AG09309 (cell line): ENCODE measurements at regions not wholly inside any gene's neighbourhood (a gene's known extent, or its start where the extent isn't known, plus 50 kb on each side); places are given as distances from the start of the nearest gene placed in this dataset.

Experiments
- DNase-seq: peaks from one replicate; pipeline ENCODE4 v3.0.0-alpha.2; 2010; ENCODE audit warnings: low read depth
- H3K4me3 ChIP-seq: 2 replicates; pipeline ENCODE4 v1.5.1; 2011; ENCODE audit warnings: mild to moderate bottlenecking, low read depth, low read length, moderate library complexity; ENCODE audit not compliant: control insufficient read depth
- CTCF ChIP-seq: IDR thresholded peaks from 2 replicates; pipeline ENCODE4 v1.5.1; 2011; ENCODE audit warnings: mild to moderate bottlenecking, low read depth, low read length, inconsistent platforms; ENCODE audit not compliant: insufficient read depth, control insufficient read depth; ENCODE audit errors: missing control alignments

DNA sequence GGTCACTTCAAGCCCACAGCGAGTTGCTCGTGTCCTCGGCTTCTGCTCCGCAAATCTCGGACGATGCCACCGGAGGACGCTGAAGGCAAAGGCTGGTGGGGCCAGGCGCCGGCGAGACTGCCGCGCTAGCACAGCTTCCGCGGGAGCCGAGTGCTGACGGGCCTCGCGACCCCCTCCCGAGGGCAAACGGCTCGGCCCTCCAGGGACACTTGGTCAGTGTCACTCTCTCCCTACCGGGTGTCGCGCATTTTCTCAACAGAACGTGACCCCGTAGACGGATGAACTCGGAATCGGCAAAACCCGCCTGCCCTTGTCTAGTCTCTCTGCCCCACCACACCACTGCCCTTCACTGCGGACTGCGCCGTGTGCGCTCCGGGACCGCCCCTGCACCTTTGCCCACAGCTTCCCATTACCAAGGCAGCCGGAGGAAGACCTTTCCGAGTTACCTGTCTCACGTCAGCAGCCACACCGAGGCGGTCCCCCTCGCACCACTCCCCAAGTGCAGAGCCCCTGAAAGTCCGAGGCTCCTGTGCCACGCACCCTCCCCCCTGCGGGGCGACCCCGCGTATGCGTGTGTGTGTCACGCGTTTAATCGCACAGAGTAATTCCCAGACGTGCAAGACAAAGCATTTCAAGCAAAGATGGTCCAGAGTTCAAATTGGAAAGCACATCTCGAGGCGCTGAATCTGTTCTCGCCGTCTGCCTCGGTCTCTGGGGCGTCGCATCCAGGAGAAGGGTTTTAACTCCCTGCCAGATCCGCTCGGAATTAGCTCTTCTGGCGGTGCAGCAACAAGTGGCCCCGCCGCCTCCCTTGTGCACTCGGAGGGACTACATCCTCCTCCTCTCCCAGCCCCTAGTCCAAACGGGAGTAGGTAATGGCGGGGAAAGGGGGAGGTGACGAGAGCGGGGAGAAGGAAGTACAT lies 245.0 kb upstream of the TOPAZ1 start:
- peak; percentile 54 for TF ChIP-seq CTCF
- peak overlapping the region; percentile 70 for H3K4me3 ChIP-seq
- no peak for DNase-seq

DNA sequence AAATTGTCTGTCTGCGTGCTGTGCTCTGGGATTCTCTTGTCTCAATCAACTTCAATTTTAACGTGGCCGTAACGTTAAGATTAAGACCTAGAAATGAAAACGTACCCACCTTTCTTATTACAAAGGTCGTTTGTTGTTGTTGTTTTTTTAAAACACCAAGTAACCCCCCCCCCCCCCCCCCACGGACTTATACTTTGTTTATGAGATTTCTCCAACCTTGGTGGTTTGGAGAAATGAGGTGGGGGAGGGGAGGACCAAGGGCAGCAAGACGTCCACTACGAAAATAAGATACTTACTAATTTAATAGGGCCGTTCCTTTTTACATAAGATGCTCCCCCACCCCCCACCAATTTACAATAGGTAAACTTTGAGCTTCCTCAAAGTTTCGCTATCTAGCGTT lies 244.4 kb upstream of the TOPAZ1 start:
- DNase-seq, result no peak
- TF ChIP-seq CTCF, result no peak
- H3K4me3 ChIP-seq, result peak overlapping the region; percentile 70

DNA sequence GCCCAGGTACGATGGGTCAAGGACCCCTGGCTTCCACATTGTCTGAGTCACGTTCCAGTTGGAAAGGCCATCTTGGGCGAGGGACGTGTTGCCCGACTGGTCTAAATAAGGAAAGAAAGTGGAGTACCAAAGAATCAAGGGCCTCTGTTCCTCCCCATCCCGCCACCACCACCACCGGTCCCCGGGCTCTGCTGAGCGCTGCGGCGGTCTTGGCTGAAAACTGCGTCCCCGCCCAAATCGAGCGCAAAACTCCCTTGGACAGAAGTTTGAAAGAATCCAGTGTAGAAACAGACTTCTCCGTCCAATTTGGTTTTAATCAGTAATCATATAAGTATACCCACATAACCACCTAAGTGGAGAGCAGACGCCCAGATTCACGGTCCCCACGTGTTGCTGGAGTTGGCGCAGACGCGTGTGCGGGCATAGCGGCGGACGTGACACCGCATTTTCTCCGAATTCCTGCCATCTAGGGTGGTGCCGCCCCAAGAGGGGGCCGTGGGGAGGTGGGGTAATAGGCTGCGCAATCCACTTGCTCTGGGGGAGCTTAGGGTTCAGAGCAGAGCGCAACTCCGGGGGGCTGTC lies 243.8 kb upstream of the TOPAZ1 start:
- TF ChIP-seq CTCF, result no peak
- peak overlapping the region; percentile 70 for H3K4me3 ChIP-seq
- no peak for DNase-seq

- DNase-seq, result no peak
- peak overlapping the region; percentile 70 for H3K4me3 ChIP-seq
- TF ChIP-seq CTCF, result no peak
Observed at GRCh38 chr3:43998370-43998835, 243.3 kb upstream of the TOPAZ1 start.

DNA sequence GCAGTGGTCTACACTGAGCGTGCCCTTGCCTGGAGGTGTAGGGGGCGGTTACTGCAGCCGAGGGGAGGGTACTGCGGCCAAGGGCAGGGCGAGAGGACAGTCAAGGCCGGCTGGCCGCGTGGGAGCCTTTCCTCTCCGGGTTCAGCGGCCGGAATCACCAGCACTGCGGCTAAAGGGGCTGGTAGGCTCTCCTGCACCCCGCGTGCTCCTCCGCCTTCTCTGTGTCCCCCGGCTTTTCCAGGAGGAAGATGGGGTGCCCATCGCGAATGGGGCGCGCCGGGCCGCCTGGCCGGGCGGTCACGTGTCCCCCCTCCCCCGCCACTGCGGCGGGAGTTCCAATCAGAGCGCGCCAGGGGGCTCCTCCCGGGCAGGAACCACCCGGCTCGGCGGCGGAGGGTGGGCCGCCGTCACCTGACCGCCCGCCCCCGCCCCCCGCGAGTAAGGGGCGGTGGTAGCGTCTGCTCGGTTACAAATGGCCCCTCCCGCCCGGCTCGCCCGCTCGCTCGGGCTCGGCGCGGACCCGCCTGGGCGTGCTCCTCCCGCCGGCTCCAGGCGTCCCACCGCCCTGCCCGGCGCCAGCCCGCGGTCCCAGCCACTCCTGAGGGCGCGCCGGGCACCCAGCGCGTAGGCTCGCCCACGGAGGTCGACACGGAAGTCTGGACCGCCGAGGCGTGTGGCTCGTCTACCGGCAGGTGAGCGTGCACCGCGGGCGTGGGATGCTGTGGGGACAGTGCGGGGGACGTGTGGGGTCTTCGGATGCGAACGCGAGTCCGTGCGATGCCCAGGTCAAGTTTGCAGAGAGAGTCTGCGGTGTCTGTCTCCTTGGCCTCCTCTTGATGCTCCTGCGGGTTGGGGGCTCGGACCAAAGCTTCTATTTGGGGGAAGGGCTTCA lies 242.6 kb upstream of the TOPAZ1 start:
- peak overlapping the region; percentile 70 for H3K4me3 ChIP-seq
- TF ChIP-seq CTCF, result no peak
- no peak for DNase-seq

DNA sequence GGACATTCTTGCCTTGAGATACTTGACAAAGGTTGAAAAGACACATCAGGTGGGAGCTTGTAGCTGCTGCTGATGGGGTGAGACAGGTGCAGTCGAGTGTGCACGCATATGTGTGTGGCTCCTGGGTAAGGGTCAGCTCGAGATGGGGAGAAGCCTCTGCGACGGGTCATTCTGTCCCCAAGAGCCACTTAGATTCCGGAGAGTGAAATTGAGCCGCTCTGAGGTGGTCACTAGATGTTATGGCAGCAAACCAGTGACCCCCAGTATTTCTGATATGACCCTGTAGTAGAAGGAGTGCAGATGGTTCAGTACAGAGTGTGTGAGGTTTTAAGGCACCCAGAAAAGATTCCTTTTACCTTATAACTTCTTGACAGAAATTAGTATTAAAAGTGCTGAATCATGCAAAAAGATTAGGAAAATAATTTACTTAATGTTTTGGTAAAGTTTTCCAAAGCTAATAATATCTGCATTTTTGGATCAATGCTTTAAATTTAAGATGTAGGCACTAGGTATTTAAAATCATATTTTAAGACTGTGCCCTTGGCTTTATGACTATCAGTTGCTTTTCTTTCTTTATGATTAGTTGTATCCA lies 241.9 kb upstream of the TOPAZ1 start:
- no peak for DNase-seq
- no peak for TF ChIP-seq CTCF
- peak overlapping the region; percentile 70 for H3K4me3 ChIP-seq
